Putamen (tissue), 1 donor: ENCODE measurements at regions not wholly inside any gene's neighbourhood (a gene's known extent, or its start where the extent isn't known, plus 50 kb on each side); places are given as distances from the start of the nearest gene placed in this dataset.
A peak's percentile ranks its signal among the peaks of the same experiment; 100 is the strongest.

Experiments used
- DNase-seq: peaks from one replicate; pipeline ENCODE4 v3.0.0-alpha.2; 2016; ENCODE audit warnings: low spot score

GRCh38 chr1:234882898-234883297 lies 245.7 kb downstream of the TOMM20 start:
- no peak for DNase-seq

GRCh38 chr1:234881893-234882771 lies 246.5 kb downstream of the TOMM20 start:
- no peak for DNase-seq

GRCh38 chr1:234879147-234880080 lies 249.2 kb downstream of the TOMM20 start:
- DNase-seq, result no peak

GRCh38 chr1:234878288-234878687 lies 250.3 kb downstream of the TOMM20 start:
- DNase-seq, result no peak

- DNase-seq, result no peak
Observed at GRCh38 chr1:234877761-234878160, 250.9 kb downstream of the TOMM20 start.

- no peak for DNase-seq
Observed at GRCh38 chr1:234875953-234876855, 252.4 kb downstream of the TOMM20 start.

- no peak for DNase-seq
Observed at GRCh38 chr1:234875328-234875952, 253.2 kb downstream of the TOMM20 start.

- no peak for DNase-seq
Observed at GRCh38 chr1:234874291-234875288, 254.0 kb downstream of the TOMM20 start.

GRCh38 chr1:234871710-234872271 lies 256.8 kb downstream of the TOMM20 start:
- no peak for DNase-seq

- DNase-seq, result peak; percentile 34
Observed at GRCh38 chr1:234871039-234871709, 257.5 kb downstream of the TOMM20 start.

GRCh38 chr1:234870020-234870981 lies 258.3 kb downstream of the TOMM20 start:
- no peak for DNase-seq

GRCh38 chr1:234869182-234870019 lies 259.2 kb downstream of the TOMM20 start:
- no peak for DNase-seq

GRCh38 chr1:234868296-234869147 lies 258.5 kb upstream of the IRF2BP2 start:
- no peak for DNase-seq

GRCh38 chr1:234866007-234866866 lies 256.3 kb upstream of the IRF2BP2 start:
- DNase-seq, result no peak
